ENCODE measurements at regions not wholly inside any gene's neighbourhood (a gene's known extent, or its start where the extent isn't known, plus 50 kb on each side); places are given as distances from the start of the nearest gene placed in this dataset.

- no peak for DNase-seq
Measured at GRCh38 chr3:116939091-116939490, 229.5 kb downstream of the TUSC7 start.

- DNase-seq: no peak
Measured at GRCh38 chr3:116939550-116939949, 230.0 kb downstream of the TUSC7 start.

- no peak for DNase-seq
Measured at GRCh38 chr3:116940719-116941118, 231.1 kb downstream of the TUSC7 start.

GRCh38 chr3:116946376-116946775 is 236.8 kb downstream of the TUSC7 start:
- DNase-seq: no peak

- DNase-seq: no peak
Measured at GRCh38 chr3:116947148-116947547, 237.6 kb downstream of the TUSC7 start.

- DNase-seq: no peak
Measured at GRCh38 chr3:116947809-116948208, 238.2 kb downstream of the TUSC7 start.

- DNase-seq: no peak
Measured at GRCh38 chr3:116950301-116951055, 240.9 kb downstream of the TUSC7 start.

GRCh38 chr3:116951610-116952009 is 242.0 kb downstream of the TUSC7 start:
- no peak for DNase-seq

GRCh38 chr3:116958291-116958690 is 248.7 kb downstream of the TUSC7 start:
- no peak for DNase-seq

- no peak for DNase-seq
Measured at GRCh38 chr3:116961106-116961505, 251.5 kb downstream of the TUSC7 start.

- DNase-seq: no peak
Measured at GRCh38 chr3:116963802-116964201, 254.2 kb downstream of the TUSC7 start.

- DNase-seq: no peak
Measured at GRCh38 chr3:116966649-116967048, 257.1 kb downstream of the TUSC7 start.

- no peak for DNase-seq
Measured at GRCh38 chr3:116969135-116969534, 259.6 kb downstream of the TUSC7 start.

GRCh38 chr3:116969646-116970045 is 260.1 kb downstream of the TUSC7 start:
- DNase-seq: no peak

- no peak for DNase-seq
Measured at GRCh38 chr3:116971531-116971930, 262.0 kb downstream of the TUSC7 start.

- DNase-seq: no peak
Measured at GRCh38 chr3:116974702-116975101, 265.1 kb downstream of the TUSC7 start.

GRCh38 chr3:116977441-116977840 is 267.9 kb downstream of the TUSC7 start:
- DNase-seq: no peak

GRCh38 chr3:116980099-116980498 is 270.5 kb downstream of the TUSC7 start:
- DNase-seq: no peak

GRCh38 chr3:116981089-116981488 is 271.5 kb downstream of the TUSC7 start:
- DNase-seq: no peak

GRCh38 chr3:116984301-116984700 is 274.7 kb downstream of the TUSC7 start:
- DNase-seq: no peak

- no peak for DNase-seq
Measured at GRCh38 chr3:116994351-116994879, 284.8 kb downstream of the TUSC7 start.

- no peak for DNase-seq
Measured at GRCh38 chr3:117003501-117003900, 293.9 kb downstream of the TUSC7 start.

- DNase-seq: no peak
Measured at GRCh38 chr3:117005274-117005673, 295.7 kb downstream of the TUSC7 start.

- no peak for DNase-seq
Measured at GRCh38 chr3:117005911-117006522, 296.4 kb downstream of the TUSC7 start.

GRCh38 chr3:117010318-117010717 is 300.7 kb downstream of the TUSC7 start:
- no peak for DNase-seq
